ENCODE measurements at regions not wholly inside any gene's neighbourhood (a gene's known extent, or its start where the extent isn't known, plus 50 kb on each side); places are given as distances from the start of the nearest gene placed in this dataset.
"Not testable (repeated sequence)": the region's sequence is repeated elsewhere in the genome, so short reads cannot be mapped to it uniquely, and the experiment has no call there.

DNA sequence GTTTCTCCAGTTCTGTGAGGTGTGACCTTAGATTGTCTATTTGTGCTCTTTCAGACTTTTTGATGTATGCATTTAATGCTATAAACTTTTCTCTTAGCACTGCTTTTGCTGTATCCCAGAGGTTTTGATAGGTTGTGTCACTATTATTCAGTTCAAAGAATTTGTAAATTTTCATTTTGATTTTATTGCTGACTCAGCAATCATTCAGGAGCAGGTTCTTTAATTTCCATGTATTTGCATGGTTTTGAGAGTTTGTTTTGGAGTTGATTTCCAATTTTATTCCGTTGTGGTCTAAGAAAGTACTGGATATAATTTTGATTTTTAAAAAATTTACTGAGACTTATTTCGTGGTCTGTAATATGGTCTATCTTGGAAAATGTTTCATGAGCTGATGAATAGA lies 182.7 kb downstream of the SQOR start:
- TF ChIP-seq POLR2A (IDR thresholded peaks at IDR 0.05): not testable (repeated sequence)
- TF ChIP-seq, protein P1, sequence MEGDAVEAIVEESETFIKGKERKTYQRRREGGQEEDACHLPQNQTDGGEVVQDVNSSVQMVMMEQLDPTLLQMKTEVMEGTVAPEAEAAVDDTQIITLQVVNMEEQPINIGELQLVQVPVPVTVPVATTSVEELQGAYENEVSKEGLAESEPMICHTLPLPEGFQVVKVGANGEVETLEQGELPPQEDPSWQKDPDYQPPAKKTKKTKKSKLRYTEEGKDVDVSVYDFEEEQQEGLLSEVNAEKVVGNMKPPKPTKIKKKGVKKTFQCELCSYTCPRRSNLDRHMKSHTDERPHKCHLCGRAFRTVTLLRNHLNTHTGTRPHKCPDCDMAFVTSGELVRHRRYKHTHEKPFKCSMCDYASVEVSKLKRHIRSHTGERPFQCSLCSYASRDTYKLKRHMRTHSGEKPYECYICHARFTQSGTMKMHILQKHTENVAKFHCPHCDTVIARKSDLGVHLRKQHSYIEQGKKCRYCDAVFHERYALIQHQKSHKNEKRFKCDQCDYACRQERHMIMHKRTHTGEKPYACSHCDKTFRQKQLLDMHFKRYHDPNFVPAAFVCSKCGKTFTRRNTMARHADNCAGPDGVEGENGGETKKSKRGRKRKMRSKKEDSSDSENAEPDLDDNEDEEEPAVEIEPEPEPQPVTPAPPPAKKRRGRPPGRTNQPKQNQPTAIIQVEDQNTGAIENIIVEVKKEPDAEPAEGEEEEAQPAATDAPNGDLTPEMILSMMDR (IDR thresholded peaks at IDR 0.05): not testable (repeated sequence)
